HG03521 (cell line): ENCODE measurements at regions not wholly inside any gene's neighbourhood (a gene's known extent, or its start where the extent isn't known, plus 50 kb on each side); places are given as distances from the start of the nearest gene placed in this dataset.

Source experiments
- ATAC-seq: cut with Tn5 transposase; IDR thresholded peaks from one replicate; pipeline ENCODE4 v1.9.1; 2021; ENCODE audit warnings: mild to moderate bottlenecking, moderate library complexity; ENCODE audit not compliant: unreplicated experiment

- no peak for ATAC-seq
Measured at GRCh38 chr2:226066391-226066790, 666.9 kb downstream of the NYAP2 start.

GRCh38 chr2:226064932-226065570 lies 665.5 kb downstream of the NYAP2 start:
- ATAC-seq = no peak

GRCh38 chr2:226063704-226064440 lies 664.4 kb downstream of the NYAP2 start:
- no peak for ATAC-seq

- no peak for ATAC-seq
Measured at GRCh38 chr2:226059961-226060627, 660.6 kb downstream of the NYAP2 start.

- no peak for ATAC-seq
Measured at GRCh38 chr2:226057914-226058313, 658.4 kb downstream of the NYAP2 start.

- ATAC-seq = no peak
Measured at GRCh38 chr2:226057365-226057764, 657.9 kb downstream of the NYAP2 start.

- no peak for ATAC-seq
Measured at GRCh38 chr2:226052772-226053416, 653.4 kb downstream of the NYAP2 start.

- ATAC-seq = no peak
Measured at GRCh38 chr2:226050822-226051221, 651.3 kb downstream of the NYAP2 start.

- ATAC-seq = no peak
Measured at GRCh38 chr2:226048611-226049010, 649.1 kb downstream of the NYAP2 start.

GRCh38 chr2:226045080-226045479 lies 645.6 kb downstream of the NYAP2 start:
- no peak for ATAC-seq

GRCh38 chr2:226040344-226040900 lies 640.9 kb downstream of the NYAP2 start:
- ATAC-seq = no peak

GRCh38 chr2:226037526-226037925 lies 638.0 kb downstream of the NYAP2 start:
- ATAC-seq = no peak

- no peak for ATAC-seq
Measured at GRCh38 chr2:226031647-226032501, 632.4 kb downstream of the NYAP2 start.

GRCh38 chr2:226030788-226031646 lies 631.5 kb downstream of the NYAP2 start:
- no peak for ATAC-seq

- no peak for ATAC-seq
Measured at GRCh38 chr2:226030369-226030768, 630.9 kb downstream of the NYAP2 start.

- no peak for ATAC-seq
Measured at GRCh38 chr2:226023946-226024345, 624.4 kb downstream of the NYAP2 start.

GRCh38 chr2:226023383-226023782 lies 623.9 kb downstream of the NYAP2 start:
- ATAC-seq = no peak

- ATAC-seq = no peak
Measured at GRCh38 chr2:226020956-226021355, 621.4 kb downstream of the NYAP2 start.

GRCh38 chr2:226020176-226020575 lies 620.7 kb downstream of the NYAP2 start:
- no peak for ATAC-seq
